Keratinocyte (primary cell): ENCODE measurements at regions not wholly inside any gene's neighbourhood (a gene's known extent, or its start where the extent isn't known, plus 50 kb on each side); places are given as distances from the start of the nearest gene placed in this dataset.

ENCODE experiments used
- DNase-seq: peaks from one replicate; pipeline ENCODE4 v3.0.0-alpha.2; 2011; ENCODE audit warnings: low read depth, missing footprints, low spot score
- FAIRE-seq: peaks from 2 replicates; lab custom pipeline; 2011; peaks lifted over from hg19 to GRCh38; lab: Jason Lieb, UNC
- H2AFZ ChIP-seq: 2 replicates; pipeline ENCODE4 v1.6.0; 2012; ENCODE audit warnings: low read length, control low read depth, inconsistent platforms; ENCODE audit not compliant: control insufficient read depth
- H3K27ac ChIP-seq: 2 replicates; pipeline ENCODE4 v1.5.1; 2011; ENCODE audit warnings: low read length; ENCODE audit not compliant: control insufficient read depth, insufficient read depth
- H3K27me3 ChIP-seq: 3 replicates; pipeline ENCODE4 v1.6.0; 2011; ENCODE audit warnings: low read length; ENCODE audit not compliant: control insufficient read depth, insufficient read depth; ENCODE audit errors: extremely low read depth
- H3K36me3 ChIP-seq, 2 experiments: 2 replicates in 1 of 2; 3 replicates in 1 of 2; pipeline ENCODE4 v1.5.1; 2011; ENCODE audit warnings: low read length in 2 of 2, mild to moderate bottlenecking in 1 of 2; ENCODE audit not compliant: control insufficient read depth in 2 of 2, insufficient read depth in 2 of 2; ENCODE audit errors: extremely low read depth in 1 of 2
- H3K4me1 ChIP-seq: 3 replicates; pipeline ENCODE4 v1.5.1; 2011; ENCODE audit warnings: low read length; ENCODE audit not compliant: control insufficient read depth, insufficient read depth; ENCODE audit errors: extremely low read depth
- H3K4me2 ChIP-seq: 3 replicates; pipeline ENCODE4 v1.6.0; 2011; ENCODE audit warnings: low read depth, low read length; ENCODE audit not compliant: control insufficient read depth, insufficient read depth; ENCODE audit errors: extremely low read depth
- H3K4me3 ChIP-seq, 3 experiments: fragments of 200-600 bp in 1 of 3; sonication (generic) in 1 of 3; 2 replicates in 2 of 3; 3 replicates in 1 of 3; pipeline ENCODE4 v1.5.1; 2011 to 2016; ENCODE audit warnings: low read length in 3 of 3, mild to moderate bottlenecking in 3 of 3, control low read depth in 2 of 3, inconsistent platforms in 1 of 3, low read depth in 1 of 3, mixed read lengths in 1 of 3, mixed run types in 1 of 3, moderate library complexity in 1 of 3; ENCODE audit not compliant: control insufficient read depth in 2 of 3, insufficient read depth in 2 of 3; ENCODE audit errors: extremely low read depth in 1 of 3
- H3K79me2 ChIP-seq: 2 replicates; pipeline ENCODE4 v1.6.0; 2012; ENCODE audit warnings: low read length; ENCODE audit not compliant: control insufficient read depth, insufficient read depth
- H3K9ac ChIP-seq: 3 replicates; pipeline ENCODE4 v1.6.0; 2011; ENCODE audit warnings: low read length; ENCODE audit not compliant: control insufficient read depth, insufficient read depth; ENCODE audit errors: extremely low read depth
- H3K9me1 ChIP-seq: 3 replicates; pipeline ENCODE4 v1.6.0; 2011; ENCODE audit warnings: low read length; ENCODE audit not compliant: control insufficient read depth, insufficient read depth; ENCODE audit errors: extremely low read depth
- H3K9me3 ChIP-seq: 2 replicates; pipeline ENCODE4 v1.5.1; 2012; ENCODE audit warnings: low read depth, low read length; ENCODE audit not compliant: control insufficient read depth
- H4K20me1 ChIP-seq: 3 replicates; pipeline ENCODE4 v1.6.0; 2011; ENCODE audit warnings: low read length; ENCODE audit not compliant: control insufficient read depth, insufficient read depth; ENCODE audit errors: extremely low read depth
- EZH2 ChIP-seq: IDR thresholded peaks from one replicate; pipeline ENCODE4 v1.6.1; 2012; ENCODE audit warnings: inconsistent platforms, mild to moderate bottlenecking, low read length, moderate library complexity
- dilution Hi-C: fragments of 300-500 bp; cut with MboI; formaldehyde crosslinking; loops from one replicate; pipeline ENCODE4 v1.7.0; 2020; ENCODE audit warnings: low sequenced_read_pairs; ENCODE audit not compliant: extremely low pct_ligation_motif_present
- TF ChIP-seq, protein P1 (sequence below), 3 experiments: IDR thresholded peaks in 1 of 3; conservative IDR thresholded peaks in 1 of 3; optimal IDR thresholded peaks in 1 of 3; 2 replicates in 2 of 3; 3 replicates in 1 of 3; pipeline versions ENCODE3 to v1.5.1; 2011; ENCODE audit warnings: low read length in 3 of 3, mild to moderate bottlenecking in 3 of 3, moderate library complexity in 2 of 3, control low read depth in 1 of 3, inconsistent platforms in 1 of 3; ENCODE audit not compliant: insufficient read depth in 2 of 3; ENCODE audit errors: extremely low read depth in 1 of 3

- H3K4me1 ChIP-seq, result peaks cover 33% of the 10 kb centered on the region
- no peaks in the 10 kb centered on the region for H3K79me2 ChIP-seq
- H2AFZ ChIP-seq, result peak overlapping the region; percentile 2
- peak overlapping the region; percentile 19 for H3K9ac ChIP-seq
- FAIRE-seq (peak; percentile 89), DNase-seq (peak; percentile 17)
- H3K4me3 ChIP-seq, result peak overlapping the region in 2 of 3 experiments; percentile 16 to 50
- peak overlapping the region; percentile 80 for H3K4me2 ChIP-seq
- H4K20me1 ChIP-seq, result no peaks in the 10 kb centered on the region
- no peaks in the 10 kb centered on the region for H3K9me3 ChIP-seq
- H3K27ac ChIP-seq, result peak overlapping the region; percentile 13
- H3K9me1 ChIP-seq, result no peaks in the 10 kb centered on the region
- H3K27me3 ChIP-seq, result peaks cover 5% of the 10 kb centered on the region
- dilution Hi-C loops, result no loop called here
- H3K36me3 ChIP-seq, result no peaks in the 10 kb centered on the region
- no peak for TF ChIP-seq EZH2
- TF ChIP-seq, protein P1, sequence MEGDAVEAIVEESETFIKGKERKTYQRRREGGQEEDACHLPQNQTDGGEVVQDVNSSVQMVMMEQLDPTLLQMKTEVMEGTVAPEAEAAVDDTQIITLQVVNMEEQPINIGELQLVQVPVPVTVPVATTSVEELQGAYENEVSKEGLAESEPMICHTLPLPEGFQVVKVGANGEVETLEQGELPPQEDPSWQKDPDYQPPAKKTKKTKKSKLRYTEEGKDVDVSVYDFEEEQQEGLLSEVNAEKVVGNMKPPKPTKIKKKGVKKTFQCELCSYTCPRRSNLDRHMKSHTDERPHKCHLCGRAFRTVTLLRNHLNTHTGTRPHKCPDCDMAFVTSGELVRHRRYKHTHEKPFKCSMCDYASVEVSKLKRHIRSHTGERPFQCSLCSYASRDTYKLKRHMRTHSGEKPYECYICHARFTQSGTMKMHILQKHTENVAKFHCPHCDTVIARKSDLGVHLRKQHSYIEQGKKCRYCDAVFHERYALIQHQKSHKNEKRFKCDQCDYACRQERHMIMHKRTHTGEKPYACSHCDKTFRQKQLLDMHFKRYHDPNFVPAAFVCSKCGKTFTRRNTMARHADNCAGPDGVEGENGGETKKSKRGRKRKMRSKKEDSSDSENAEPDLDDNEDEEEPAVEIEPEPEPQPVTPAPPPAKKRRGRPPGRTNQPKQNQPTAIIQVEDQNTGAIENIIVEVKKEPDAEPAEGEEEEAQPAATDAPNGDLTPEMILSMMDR (optimal IDR thresholded peaks at IDR 0.05 in 1 of 3, IDR thresholded peaks at IDR 0.05 in 1 of 3, conservative IDR thresholded peaks at IDR 0.05 in 1 of 3; ENCODE audit: extremely low read depth in 1 of 3, insufficient read depth in 2 of 3, low read length in 3 of 3), result no peak
These were observed 272.2 kb upstream of the FOXQ1 start for GRCh38 chr6:1039746-1040145.

- Histone ChIP-seq H3K27ac (peak overlapping the region; percentile 46), H2AFZ (peak overlapping the region; percentile 47), H3K4me3 (peak overlapping the region in 2 of 3 experiments; percentile 16 to 50), H3K9me1 (no peaks in the 10 kb centered on the region), H3K36me3 (no peaks in the 10 kb centered on the region), H3K9ac (peak overlapping the region; percentile 36), H3K4me2 (peak overlapping the region; percentile 80), H4K20me1 (no peaks in the 10 kb centered on the region), H3K9me3 (no peaks in the 10 kb centered on the region), H3K27me3 (peaks cover 4% of the 10 kb centered on the region), H3K4me1 (peaks cover 33% of the 10 kb centered on the region), H3K79me2 (no peaks in the 10 kb centered on the region)
- dilution Hi-C loops, result no loop called here
- DNase-seq (peak; percentile 26), FAIRE-seq (no peak)
- no peak for TF ChIP-seq EZH2
- TF ChIP-seq, protein P1 (optimal IDR thresholded peaks at IDR 0.05 in 1 of 3, IDR thresholded peaks at IDR 0.05 in 1 of 3, conservative IDR thresholded peaks at IDR 0.05 in 1 of 3; ENCODE audit: extremely low read depth in 1 of 3, insufficient read depth in 2 of 3, low read length in 3 of 3), result no peak
These were observed 272.7 kb upstream of the FOXQ1 start for GRCh38 chr6:1039191-1039590.
